Karpas-422 (cell line): ENCODE measurements at regions not wholly inside any gene's neighbourhood (a gene's known extent, or its start where the extent isn't known, plus 50 kb on each side); places are given as distances from the start of the nearest gene placed in this dataset.
A peak's percentile ranks its signal among the peaks of the same experiment; 100 is the strongest.

ENCODE experiments used
- DNase-seq: peaks from one replicate; pipeline ENCODE4 v3.0.0-alpha.2; 2015
- H2AFZ ChIP-seq: fragments of 200-600 bp; sonication (generic); 2 replicates; pipeline ENCODE4 v1.6.1; 2014; ENCODE audit warnings: antibody characterized with exemption, low read length, mixed read lengths
- H3K27ac ChIP-seq: fragments of 200-600 bp; sonication (generic); 2 replicates; pipeline ENCODE4 v1.5.1; 2014; ENCODE audit warnings: mild to moderate bottlenecking, low read length, moderate library complexity
- H3K27me3 ChIP-seq: fragments of 200-600 bp; sonication (generic); 2 replicates; pipeline ENCODE4 v1.6.1; 2014; ENCODE audit warnings: low read length, mixed read lengths
- H3K36me3 ChIP-seq: fragments of 200-600 bp; sonication (generic); 2 replicates; pipeline ENCODE4 v1.6.1; 2014; ENCODE audit warnings: low read length, mixed read lengths; ENCODE audit not compliant: insufficient read depth
- H3K4me1 ChIP-seq: fragments of 200-600 bp; sonication (generic); 2 replicates; pipeline ENCODE4 v1.6.1; 2014; ENCODE audit warnings: mild to moderate bottlenecking, low read length, mixed read lengths
- H3K4me2 ChIP-seq: fragments of 200-600 bp; sonication (generic); 2 replicates; pipeline ENCODE4 v1.6.1; 2014; ENCODE audit warnings: low read length, low read depth, mild to moderate bottlenecking; ENCODE audit not compliant: poor library complexity, severe bottlenecking
- H3K4me3 ChIP-seq: fragments of 200-600 bp; sonication (generic); 2 replicates; pipeline ENCODE4 v1.5.1; 2014; ENCODE audit warnings: mild to moderate bottlenecking, antibody characterized with exemption, low read length, mixed read lengths
- H3K79me2 ChIP-seq: fragments of 200-600 bp; sonication (generic); 2 replicates; pipeline ENCODE4 v1.6.1; 2014; ENCODE audit warnings: mild to moderate bottlenecking, low read length, mixed read lengths
- H3K9ac ChIP-seq: fragments of 200-600 bp; sonication (generic); 2 replicates; pipeline ENCODE4 v1.6.0; 2014; ENCODE audit warnings: low read length
- H3K9me2 ChIP-seq: fragments of 200-600 bp; sonication (generic), shearing (Covaris generic); replicated peaks from 2 replicates; pipeline ENCODE4 v1.6.0; 2014; ENCODE audit warnings: mild to moderate bottlenecking, low read length, moderate library complexity; ENCODE audit not compliant: insufficient read depth
- H3K9me3 ChIP-seq: fragments of 300-700, 200-600 bp; sonication (generic); 2 replicates; pipeline ENCODE4 v1.6.1; 2014; ENCODE audit warnings: low read length, mixed read lengths
- H4K20me1 ChIP-seq: fragments of 200-600 bp; sonication (generic); 2 replicates; pipeline ENCODE4 v1.6.1; 2014; ENCODE audit warnings: mild to moderate bottlenecking, antibody characterized with exemption, low read length, low read depth; ENCODE audit not compliant: insufficient read depth

GRCh38 chr13:22717036-22717435 lies 463.7 kb upstream of the SGCG start:
- H3K4me1 ChIP-seq = no peaks in the 10 kb centered on the region
- no peak overlapping the region for H3K9ac ChIP-seq
- H3K4me2 ChIP-seq = no peak overlapping the region
- H3K27ac ChIP-seq = no peak overlapping the region
- H4K20me1 ChIP-seq = no peaks in the 10 kb centered on the region
- no peaks in the 10 kb centered on the region for H3K9me3 ChIP-seq
- H3K4me3 ChIP-seq = no peak overlapping the region
- H3K9me2 ChIP-seq = 0 out of 2 replicates have a peak, but pooled peaks cover 5% of the 10 kb centered on the region
- no peak for DNase-seq
- no peaks in the 10 kb centered on the region for H3K79me2 ChIP-seq
- H3K27me3 ChIP-seq = no peaks in the 10 kb centered on the region
- H3K36me3 ChIP-seq = no peaks in the 10 kb centered on the region
- no peak overlapping the region for H2AFZ ChIP-seq

- Histone ChIP-seq H4K20me1 (no peaks in the 10 kb centered on the region), H3K4me1 (no peaks in the 10 kb centered on the region), H3K36me3 (no peaks in the 10 kb centered on the region), H3K9me2 (no peaks in the 10 kb centered on the region), H3K27me3 (no peaks in the 10 kb centered on the region), H3K79me2 (no peaks in the 10 kb centered on the region), H3K27ac (no peak overlapping the region), H3K4me3 (no peak overlapping the region), H3K9me3 (no peaks in the 10 kb centered on the region), H3K9ac (no peak overlapping the region), H3K4me2 (no peak overlapping the region), H2AFZ (no peak overlapping the region)
- no peak for DNase-seq
These were observed 454.1 kb upstream of the SGCG start for GRCh38 chr13:22726726-22727125.

GRCh38 chr13:22735011-22735995 lies 445.5 kb upstream of the SGCG start:
- Histone ChIP-seq H2AFZ (no peak overlapping the region), H3K79me2 (no peaks in the 10 kb centered on the region), H3K4me3 (no peak overlapping the region), H3K4me1 (no peaks in the 10 kb centered on the region), H3K9me3 (no peaks in the 10 kb centered on the region), H3K27me3 (no peaks in the 10 kb centered on the region), H3K27ac (no peak overlapping the region), H3K9me2 (no peaks in the 10 kb centered on the region; the same call in 1 of the 2 replicates), H3K36me3 (no peaks in the 10 kb centered on the region), H3K4me2 (no peak overlapping the region), H3K9ac (no peak overlapping the region), H4K20me1 (no peaks in the 10 kb centered on the region)
- DNase-seq = no peak

- no peaks in the 10 kb centered on the region for H4K20me1 ChIP-seq
- no peak overlapping the region for H3K4me2 ChIP-seq
- no peak overlapping the region for H3K27ac ChIP-seq
- no peaks in the 10 kb centered on the region for H3K9me3 ChIP-seq
- no peak overlapping the region for H3K4me3 ChIP-seq
- H3K36me3 ChIP-seq = no peaks in the 10 kb centered on the region
- H3K9ac ChIP-seq = no peak overlapping the region
- no peaks in the 10 kb centered on the region for H3K79me2 ChIP-seq
- no peaks in the 10 kb centered on the region for H3K4me1 ChIP-seq
- no peak overlapping the region for H2AFZ ChIP-seq
- DNase-seq = no peak
- no peaks in the 10 kb centered on the region; the same call in 1 of the 2 replicates for H3K9me2 ChIP-seq
- no peaks in the 10 kb centered on the region for H3K27me3 ChIP-seq
These were observed 444.6 kb upstream of the SGCG start for GRCh38 chr13:22736084-22736767.

GRCh38 chr13:22736768-22737092 lies 444.0 kb upstream of the SGCG start:
- Histone ChIP-seq H3K4me2 (no peak overlapping the region), H3K4me1 (no peaks in the 10 kb centered on the region), H4K20me1 (no peaks in the 10 kb centered on the region), H3K27ac (no peak overlapping the region), H3K79me2 (no peaks in the 10 kb centered on the region), H2AFZ (no peak overlapping the region), H3K9ac (no peak overlapping the region), H3K4me3 (no peak overlapping the region), H3K36me3 (no peaks in the 10 kb centered on the region), H3K9me2 (no peaks in the 10 kb centered on the region; the same call in 1 of the 2 replicates), H3K9me3 (no peaks in the 10 kb centered on the region), H3K27me3 (no peaks in the 10 kb centered on the region)
- DNase-seq = no peak

GRCh38 chr13:22738357-22738756 lies 442.4 kb upstream of the SGCG start:
- Histone ChIP-seq H3K36me3 (no peaks in the 10 kb centered on the region), H3K9me3 (no peaks in the 10 kb centered on the region), H3K79me2 (no peaks in the 10 kb centered on the region), H3K9me2 (no peaks in the 10 kb centered on the region), H3K4me3 (no peak overlapping the region), H3K9ac (no peak overlapping the region), H4K20me1 (no peaks in the 10 kb centered on the region), H3K4me1 (no peaks in the 10 kb centered on the region), H3K27me3 (no peaks in the 10 kb centered on the region), H3K4me2 (no peak overlapping the region), H2AFZ (no peak overlapping the region), H3K27ac (no peak overlapping the region)
- no peak for DNase-seq

GRCh38 chr13:22740264-22740663 lies 440.5 kb upstream of the SGCG start:
- H3K79me2 ChIP-seq = no peaks in the 10 kb centered on the region
- no peaks in the 10 kb centered on the region for H4K20me1 ChIP-seq
- no peaks in the 10 kb centered on the region for H3K9me2 ChIP-seq
- H3K36me3 ChIP-seq = no peaks in the 10 kb centered on the region
- no peak overlapping the region for H2AFZ ChIP-seq
- no peaks in the 10 kb centered on the region for H3K27me3 ChIP-seq
- H3K27ac ChIP-seq = no peak overlapping the region
- H3K4me1 ChIP-seq = no peaks in the 10 kb centered on the region
- H3K4me2 ChIP-seq = no peak overlapping the region
- peak; percentile 66 for DNase-seq
- no peak overlapping the region for H3K4me3 ChIP-seq
- H3K9ac ChIP-seq = no peak overlapping the region
- no peaks in the 10 kb centered on the region for H3K9me3 ChIP-seq

- H3K9ac ChIP-seq = no peak overlapping the region
- DNase-seq = no peak
These were observed 435.9 kb upstream of the SGCG start for GRCh38 chr13:22744688-22745452.

More at GRCh38 chr13:22744688-22745452, 435.9 kb upstream of the SGCG start:
- Histone ChIP-seq H3K79me2 (no peaks in the 10 kb centered on the region), H3K27ac (no peak overlapping the region), H3K36me3 (no peaks in the 10 kb centered on the region), H3K27me3 (no peaks in the 10 kb centered on the region), H2AFZ (no peak overlapping the region), H3K9me2 (no peaks in the 10 kb centered on the region), H4K20me1 (no peaks in the 10 kb centered on the region), H3K9me3 (no peaks in the 10 kb centered on the region), H3K4me1 (no peaks in the 10 kb centered on the region), H3K4me2 (no peak overlapping the region), H3K4me3 (no peak overlapping the region)
